NCI-H524 treated with DMSO at 0.1 percent for 48 hours (cell line): ENCODE measurements at regions not wholly inside any gene's neighbourhood (a gene's known extent, or its start where the extent isn't known, plus 50 kb on each side); places are given as distances from the start of the nearest gene placed in this dataset.
"Not testable (repeated sequence)": the region's sequence is repeated elsewhere in the genome, so short reads cannot be mapped to it uniquely, and the experiment has no call there.

Experiments used
- DNase-seq: peaks from one replicate; lab custom pipeline; 2025; lab: John Stamatoyannopoulos, UW

- no peak for DNase-seq
Observed at GRCh38 chr3:177852001-177852807, 654.9 kb upstream of the TBL1XR1 start.

DNA sequence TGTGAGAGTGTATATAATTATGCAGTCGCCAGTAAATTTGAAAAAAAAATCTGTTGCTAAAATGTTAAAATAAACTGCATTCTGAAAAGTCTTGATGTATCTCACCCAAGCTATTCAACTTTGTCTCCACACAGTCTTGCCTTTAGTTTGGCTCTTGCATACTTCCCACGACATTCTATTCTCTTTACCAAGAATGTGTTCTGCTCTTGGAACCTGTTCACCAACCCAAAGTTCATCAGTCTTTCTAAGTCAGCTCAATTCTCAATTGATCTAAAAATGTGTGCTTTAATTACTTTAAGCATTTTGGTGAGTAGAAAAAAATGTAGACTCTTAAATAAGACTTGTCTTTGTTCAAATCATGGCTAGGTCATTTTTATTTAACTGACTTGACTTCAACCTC, 657.7 kb upstream of the TBL1XR1 start:
- DNase-seq, result no peak

- DNase-seq, result peak; percentile 69
Observed at GRCh38 chr3:177860184-177860583, 662.9 kb upstream of the TBL1XR1 start.

DNA sequence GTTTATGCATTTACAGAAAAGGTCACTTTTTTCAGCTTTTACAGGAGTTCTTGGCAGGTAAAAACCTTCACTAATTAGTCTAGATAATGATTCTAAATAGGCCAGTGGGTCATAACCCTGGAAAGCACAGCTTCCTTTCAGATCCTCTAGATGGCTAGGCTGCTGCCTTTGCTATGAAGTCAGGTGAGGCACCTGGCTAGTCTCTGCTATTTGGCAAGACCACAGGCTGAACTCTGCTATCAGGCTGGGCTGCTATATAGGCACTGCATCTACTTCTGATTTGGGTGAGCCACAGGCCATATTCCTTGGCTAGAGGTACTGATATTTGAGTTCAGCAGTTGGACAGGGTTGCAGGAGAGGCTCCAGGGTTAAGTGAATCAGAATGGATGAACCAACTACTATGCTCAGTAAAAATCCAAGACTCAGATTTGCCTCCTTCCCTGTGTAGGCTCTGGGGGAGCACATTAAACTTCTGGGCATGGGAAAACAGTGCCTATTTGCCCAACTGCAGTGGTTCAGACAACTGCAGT, 665.7 kb upstream of the TBL1XR1 start:
- DNase-seq, result no peak

DNA sequence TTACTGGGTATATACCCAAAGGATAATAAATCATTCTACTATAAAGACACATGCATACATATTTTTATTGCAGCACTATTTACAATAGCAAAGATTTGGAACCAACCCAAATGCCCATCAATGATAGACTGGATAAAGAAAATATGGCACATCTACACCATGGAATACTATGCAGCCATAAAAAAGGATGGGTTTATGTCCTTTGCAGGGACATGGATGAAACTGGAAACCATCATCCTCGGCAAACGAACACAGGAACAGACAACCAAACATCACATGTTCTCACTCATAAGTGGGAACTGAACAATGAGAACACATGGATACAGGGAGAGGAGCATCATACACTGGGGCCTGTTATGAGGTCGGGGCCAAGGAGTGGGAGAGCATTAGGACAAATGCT, 665.0 kb upstream of the KCNMB2 start:
- DNase-seq, result not testable (repeated sequence)

DNA sequence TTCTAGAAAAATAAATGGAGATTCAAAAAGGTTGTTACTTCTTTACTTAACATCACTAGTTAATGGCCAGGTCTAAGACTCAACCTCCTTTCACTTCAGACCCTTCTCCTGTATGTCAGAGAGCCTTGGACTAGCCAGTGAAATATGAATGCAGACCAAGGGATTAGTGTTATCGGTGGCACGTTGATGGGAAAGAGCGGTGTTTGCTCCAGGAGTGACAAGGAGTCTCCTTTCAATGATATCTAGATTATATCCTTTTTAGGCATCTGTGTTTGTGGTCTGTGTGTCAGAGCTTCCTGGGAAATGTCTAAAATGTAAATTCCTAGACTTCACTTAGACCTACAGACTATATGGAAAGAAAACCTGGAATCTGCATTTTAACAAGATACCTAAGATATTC, 658.0 kb upstream of the KCNMB2 start:
- DNase-seq, result no peak

DNA sequence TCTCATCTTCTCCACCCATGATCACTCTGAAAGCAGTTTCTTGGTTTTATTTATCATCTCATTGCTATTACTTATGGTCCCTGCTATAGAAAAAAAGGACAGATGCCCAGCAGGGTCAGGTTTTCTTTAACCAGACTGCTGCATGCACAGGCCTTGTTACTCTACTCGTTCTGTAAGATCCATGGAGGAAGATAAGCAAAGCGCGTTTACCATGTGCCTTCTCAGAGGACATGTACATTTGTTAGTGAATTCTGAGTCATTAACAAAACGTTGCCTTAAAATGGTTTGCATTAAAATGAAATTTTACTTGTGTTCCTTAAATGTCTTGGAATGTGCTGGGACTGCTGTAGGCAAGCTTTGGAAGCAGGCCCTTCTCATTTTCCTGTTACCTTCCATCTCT, 657.3 kb upstream of the KCNMB2 start:
- DNase-seq, result no peak

- no peak for DNase-seq
Observed at GRCh38 chr3:177881351-177881750, 654.9 kb upstream of the KCNMB2 start.

GRCh38 chr3:177882124-177882648, 654.0 kb upstream of the KCNMB2 start:
- DNase-seq, result no peak

DNA sequence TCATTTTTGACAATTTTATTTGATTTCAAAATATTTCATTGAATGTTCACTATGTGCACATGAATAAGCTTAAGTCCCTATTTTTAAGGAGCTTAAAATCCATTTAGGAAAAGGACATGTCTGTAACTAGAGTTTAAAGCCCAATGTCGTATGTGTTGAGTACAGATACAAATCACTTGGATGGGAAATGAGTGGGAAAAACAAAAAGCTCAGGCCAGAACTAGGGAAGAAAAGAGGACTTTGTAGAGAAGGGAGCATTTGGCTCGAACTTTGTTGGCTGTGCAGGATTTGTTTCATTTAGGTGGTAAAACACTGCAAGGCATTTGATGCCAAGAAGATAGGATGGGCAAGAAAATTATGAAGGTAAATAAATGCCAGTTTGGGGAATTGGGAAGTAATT, 653.1 kb upstream of the KCNMB2 start:
- no peak for DNase-seq

GRCh38 chr3:177883957-177884356, 652.3 kb upstream of the KCNMB2 start:
- no peak for DNase-seq

- DNase-seq, result no peak
Observed at GRCh38 chr3:177885063-177885462, 651.2 kb upstream of the KCNMB2 start.

DNA sequence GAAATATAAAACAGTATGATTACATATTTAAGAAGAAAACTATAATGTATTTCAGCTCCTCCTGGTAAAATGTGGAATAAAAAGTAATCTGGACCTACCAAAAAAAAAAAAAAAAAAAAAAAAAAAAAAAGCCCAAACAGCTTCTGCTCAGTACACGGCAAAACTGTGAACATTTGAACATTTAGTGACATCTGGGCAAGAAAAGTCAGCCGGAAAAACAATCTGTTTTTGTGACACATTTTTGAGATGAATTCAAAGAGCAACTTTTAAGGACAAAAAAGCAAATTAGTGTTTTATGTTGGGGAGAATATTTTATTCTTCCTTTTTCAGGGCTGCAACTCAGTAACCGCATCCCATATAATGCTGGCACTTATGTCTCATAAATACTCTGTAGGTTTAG, 649.7 kb upstream of the KCNMB2 start:
- DNase-seq, result no peak

GRCh38 chr3:177887475-177887874, 648.8 kb upstream of the KCNMB2 start:
- DNase-seq, result no peak

DNA sequence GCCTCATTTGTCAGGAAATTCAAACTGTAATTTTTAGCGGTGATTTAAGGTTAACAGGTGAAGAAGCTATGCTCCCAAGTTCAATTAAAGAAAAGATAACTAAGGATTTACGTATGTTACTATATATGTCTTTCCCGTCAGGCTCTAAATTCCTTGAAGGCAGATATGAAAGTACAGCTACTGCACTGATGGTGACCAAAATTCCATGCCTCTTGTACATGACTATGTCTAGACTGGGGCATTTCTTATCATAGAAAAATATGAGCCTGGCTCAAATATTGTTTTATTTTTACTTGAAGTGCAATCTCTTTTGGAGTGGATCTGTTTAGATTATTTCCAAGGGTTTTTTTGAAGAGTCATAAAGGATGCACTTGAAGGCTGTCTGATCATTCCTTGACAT, 647.1 kb upstream of the KCNMB2 start:
- DNase-seq, result no peak

GRCh38 chr3:177889652-177890358, 646.4 kb upstream of the KCNMB2 start:
- DNase-seq, result no peak

DNA sequence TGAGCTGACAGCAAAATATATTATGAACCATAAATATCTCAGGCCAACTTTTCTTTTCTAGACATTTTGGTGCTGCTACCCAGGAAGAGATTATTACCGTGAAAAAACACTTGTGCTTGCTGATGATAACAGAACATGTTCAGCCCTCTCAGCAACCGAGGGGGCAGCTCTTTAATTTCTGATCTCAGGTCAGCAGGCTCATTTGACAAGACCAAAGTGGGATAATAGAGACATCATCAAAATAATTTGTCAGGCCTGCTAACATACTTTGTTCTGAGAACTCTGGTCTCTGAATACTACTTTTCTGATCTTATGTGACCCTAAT, 645.9 kb upstream of the KCNMB2 start:
- DNase-seq, result no peak

GRCh38 chr3:177891569-177891968, 644.7 kb upstream of the KCNMB2 start:
- not testable (repeated sequence) for DNase-seq

DNA sequence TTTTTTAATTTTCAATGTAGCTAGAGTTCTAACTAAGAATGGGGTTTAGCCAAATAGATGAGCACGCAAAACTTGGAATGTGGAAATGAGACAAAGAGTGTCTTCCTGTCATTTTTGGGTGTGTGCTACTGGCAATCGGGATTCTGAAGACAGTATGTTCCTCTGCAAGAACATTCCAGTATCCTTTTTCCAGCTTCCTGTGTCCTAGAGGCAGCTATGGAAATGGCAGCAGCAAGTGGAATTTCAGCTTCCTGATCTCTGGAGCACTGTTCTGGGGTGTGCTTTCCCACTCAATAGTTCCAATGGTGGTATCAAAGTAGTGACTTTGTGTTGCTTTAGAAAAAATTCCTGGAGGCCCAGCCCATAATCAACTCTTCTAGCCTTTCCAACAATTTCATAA, 642.9 kb upstream of the KCNMB2 start:
- no peak for DNase-seq

DNA sequence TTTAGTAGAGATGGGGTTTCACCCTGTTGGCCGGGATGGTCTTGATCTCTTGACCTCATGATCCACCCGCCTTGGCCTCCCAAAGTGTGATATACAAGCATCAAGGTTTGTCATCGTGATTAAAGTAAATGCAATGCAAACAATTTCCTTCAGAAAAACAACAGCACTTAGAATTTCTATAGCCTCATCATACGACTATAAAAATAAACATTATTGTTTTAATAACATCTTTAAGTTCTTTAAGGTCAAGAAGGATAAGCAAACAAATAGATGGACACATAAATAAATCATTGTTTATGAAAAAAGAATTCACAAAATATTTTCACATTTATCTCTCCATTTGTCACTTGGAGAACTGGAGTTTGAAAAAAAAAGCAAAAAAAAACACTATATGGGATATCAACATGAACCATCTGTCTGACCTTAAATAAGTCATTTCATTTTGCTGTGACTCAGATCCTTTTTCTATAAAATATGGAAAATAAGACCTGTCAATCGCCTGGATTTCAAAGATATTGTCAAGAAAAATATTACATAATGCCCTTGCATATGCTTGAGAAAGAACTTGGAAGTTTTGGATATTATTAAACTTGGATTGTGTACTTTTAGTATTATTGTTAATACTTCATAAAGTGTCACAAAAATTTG, 642.0 kb upstream of the KCNMB2 start:
- no peak for DNase-seq

DNA sequence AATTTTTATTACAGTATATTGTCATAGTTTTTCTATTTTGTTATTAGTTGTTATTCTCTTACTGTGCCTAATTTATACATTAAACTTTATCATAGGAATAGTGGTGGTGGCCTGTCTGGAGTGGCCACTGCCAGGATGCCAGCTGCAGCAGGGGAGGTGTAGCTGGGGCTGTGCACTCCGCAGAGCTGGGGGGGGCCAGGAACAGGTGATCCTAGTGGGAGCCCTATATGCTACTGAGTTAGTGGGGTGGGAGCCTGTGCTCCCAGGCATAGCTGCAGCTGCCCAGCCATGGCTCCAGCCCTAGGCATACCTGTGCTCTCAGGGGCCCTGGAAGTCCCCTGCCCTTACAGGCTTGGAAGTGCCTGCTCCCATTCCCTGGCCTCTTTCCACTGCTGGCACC, 638.1 kb upstream of the KCNMB2 start:
- DNase-seq, result no peak

DNA sequence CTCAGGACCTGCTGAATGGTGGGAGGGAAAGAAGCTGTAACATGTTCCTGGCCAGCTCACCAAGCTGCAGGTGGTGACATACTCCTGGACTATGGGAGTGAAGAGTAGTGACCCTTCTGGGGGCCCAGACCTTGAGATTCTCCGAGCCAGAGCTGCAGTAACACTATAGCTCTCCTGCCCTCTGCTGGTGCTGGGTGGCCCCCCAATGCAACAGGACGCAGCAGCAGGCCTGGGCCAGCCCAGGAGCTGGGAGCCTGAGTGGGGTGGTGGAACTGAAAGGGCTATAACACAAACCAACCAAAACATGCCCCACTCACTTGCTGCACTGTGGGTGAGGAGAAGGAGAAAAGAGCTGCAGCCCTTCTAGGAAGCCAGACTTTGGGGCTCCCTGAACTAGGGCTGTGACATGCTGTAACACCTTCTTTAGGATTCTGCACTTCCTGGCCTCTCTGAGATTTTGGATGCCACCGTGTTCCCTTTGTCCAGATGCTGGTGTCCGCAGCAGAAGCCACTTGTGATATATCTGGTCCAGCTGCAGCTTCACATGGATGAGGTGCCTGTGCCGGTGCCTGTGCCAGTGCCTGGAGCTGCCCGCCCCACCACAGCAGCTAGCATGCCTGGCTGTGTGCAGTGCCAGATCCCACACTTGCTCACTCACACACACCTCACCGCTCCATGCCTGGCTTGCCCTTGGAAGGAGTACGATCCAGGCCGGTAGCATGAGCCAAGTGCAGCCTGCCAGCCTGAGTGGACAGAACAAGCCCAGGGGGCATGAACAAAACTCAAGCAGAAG, 636.8 kb upstream of the KCNMB2 start:
- DNase-seq, result no peak
